ENCODE measurements at regions not wholly inside any gene's neighbourhood (a gene's known extent, or its start where the extent isn't known, plus 50 kb on each side); places are given as distances from the start of the nearest gene placed in this dataset.
"Not testable (repeated sequence)": the region's sequence is repeated elsewhere in the genome, so short reads cannot be mapped to it uniquely, and the experiment has no call there.

DNA sequence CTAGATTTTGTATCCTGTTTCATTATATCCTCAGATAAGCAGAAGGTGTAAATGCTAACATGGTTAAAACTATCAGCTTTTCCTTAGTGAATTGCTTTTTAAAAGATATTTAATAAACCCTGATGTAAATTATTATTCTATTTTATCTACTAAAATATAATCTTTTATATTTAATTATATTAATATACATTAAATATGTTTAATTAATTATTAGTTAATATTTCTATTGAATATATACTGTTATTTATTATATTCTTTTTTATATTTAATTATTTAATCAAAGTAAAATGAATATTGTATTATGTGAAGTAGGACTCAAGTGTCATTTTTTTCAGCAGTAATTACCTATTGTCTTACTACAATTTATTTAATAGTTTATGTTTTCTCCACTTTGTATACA, 179.7 kb upstream of the ADGRL4 start:
- no peak overlapping the region for H3K4me3 ChIP-seq (ENCODE audit: low read length)
- no peak for TF ChIP-seq ZNF274 (IDR thresholded peaks at IDR 0.05; ENCODE audit: low read depth, low read length)

DNA sequence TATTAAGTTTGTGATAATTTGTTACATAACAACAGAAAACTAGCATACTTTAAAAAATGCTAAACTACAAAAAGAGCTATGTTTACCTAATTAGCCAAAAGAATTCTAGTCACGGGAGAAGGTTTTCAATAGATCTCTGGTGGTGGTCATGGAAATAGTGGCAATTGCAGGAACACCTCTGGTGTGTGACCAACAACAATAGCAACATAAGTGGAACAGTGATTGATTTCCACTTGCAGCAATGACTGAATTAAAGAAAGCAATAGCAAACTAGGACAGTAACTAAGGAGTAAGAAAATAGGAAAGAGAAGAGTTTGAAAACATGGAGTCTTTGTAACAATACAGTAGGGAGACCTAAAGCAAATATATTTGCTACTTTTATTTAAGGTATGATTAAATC, 171.3 kb upstream of the ADGRL4 start:
- no peak for TF ChIP-seq ZNF274 (IDR thresholded peaks at IDR 0.05; ENCODE audit: low read depth, low read length)
- no peak overlapping the region for H3K4me3 ChIP-seq (ENCODE audit: low read length)

DNA sequence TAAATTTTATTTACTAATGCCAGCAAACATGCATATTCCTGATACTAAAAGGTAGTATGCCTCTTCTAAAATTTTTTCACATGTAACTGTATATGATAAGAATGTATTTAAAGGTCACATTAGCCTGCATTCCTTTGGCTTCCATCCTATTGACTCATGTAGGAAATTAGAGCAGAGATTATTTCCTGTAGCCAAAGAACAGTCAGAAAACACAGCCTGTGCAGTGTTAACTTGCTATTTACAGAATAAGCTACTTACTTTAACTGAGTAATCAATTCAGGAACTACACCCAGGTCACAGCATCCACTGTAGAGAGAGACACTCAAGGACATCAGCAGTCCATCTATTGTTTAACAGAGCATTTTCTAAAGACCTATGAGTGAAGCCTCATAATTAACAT, 154.5 kb upstream of the ADGRL4 start:
- TF ChIP-seq ZNF274 (IDR thresholded peaks at IDR 0.05; ENCODE audit: low read depth, low read length): no peak
- no peak overlapping the region for H3K4me3 ChIP-seq (ENCODE audit: low read length)

DNA sequence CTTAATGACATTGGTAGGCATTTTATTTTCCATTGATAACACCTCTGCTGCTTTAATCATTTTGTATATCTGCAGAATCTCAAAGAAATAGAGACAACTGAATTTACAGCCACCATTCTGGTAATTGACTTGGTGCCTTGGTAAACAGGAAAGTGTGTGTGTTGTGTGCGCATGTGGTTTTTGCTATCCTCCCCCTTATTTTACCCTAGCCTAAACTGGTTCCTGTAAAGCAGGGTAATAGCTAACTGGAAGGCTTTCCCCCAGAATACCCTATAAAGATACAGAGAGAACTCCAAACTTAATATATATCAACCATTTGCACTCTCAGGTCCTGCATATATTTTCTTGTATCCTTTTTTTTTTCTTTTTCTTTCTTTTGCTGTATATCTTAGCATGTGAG, 149.5 kb upstream of the ADGRL4 start:
- H3K4me3 ChIP-seq (ENCODE audit: low read length): no peak overlapping the region
- no peak for TF ChIP-seq ZNF274 (IDR thresholded peaks at IDR 0.05; ENCODE audit: low read depth, low read length)

DNA sequence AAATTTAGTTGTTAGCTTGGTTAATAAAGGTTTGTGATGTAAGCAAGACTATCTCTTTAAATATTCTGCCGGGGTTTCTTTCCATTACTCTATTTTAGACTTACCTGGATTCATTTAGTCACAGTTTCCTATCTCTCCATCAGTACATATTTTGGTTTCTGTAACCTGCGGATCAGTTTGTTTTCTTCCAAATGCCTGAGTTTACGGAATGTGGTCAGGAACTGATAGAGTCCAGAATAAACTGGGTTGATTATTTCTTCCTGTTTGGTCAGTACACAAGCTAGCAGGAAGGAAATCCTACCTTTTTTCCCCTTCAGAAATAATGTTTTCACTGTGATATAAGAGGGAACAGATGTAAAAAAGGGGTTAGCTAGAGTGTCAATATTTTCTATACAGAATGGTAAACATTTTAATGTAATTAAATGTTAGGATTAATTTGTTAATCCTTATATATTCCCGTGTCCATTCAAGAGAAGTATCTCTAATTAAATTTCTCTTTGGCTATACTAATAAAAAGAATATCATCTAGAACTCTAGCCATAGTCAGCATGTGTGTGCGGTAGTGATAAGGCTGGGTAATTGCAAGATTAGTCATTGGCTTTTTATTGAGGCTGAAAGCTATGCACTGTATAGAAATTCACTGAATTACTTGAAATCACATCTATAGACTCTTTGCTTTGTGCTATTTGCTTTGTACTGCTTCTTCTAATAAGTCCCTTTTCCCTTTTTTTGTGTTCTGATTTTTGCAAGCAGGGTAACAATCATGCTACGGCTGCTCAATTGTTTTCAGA, 144.7 kb upstream of the ADGRL4 start:
- no peak for TF ChIP-seq ZNF274 (IDR thresholded peaks at IDR 0.05; ENCODE audit: low read depth, low read length)
- H3K4me3 ChIP-seq (ENCODE audit: low read length): no peak overlapping the region

DNA sequence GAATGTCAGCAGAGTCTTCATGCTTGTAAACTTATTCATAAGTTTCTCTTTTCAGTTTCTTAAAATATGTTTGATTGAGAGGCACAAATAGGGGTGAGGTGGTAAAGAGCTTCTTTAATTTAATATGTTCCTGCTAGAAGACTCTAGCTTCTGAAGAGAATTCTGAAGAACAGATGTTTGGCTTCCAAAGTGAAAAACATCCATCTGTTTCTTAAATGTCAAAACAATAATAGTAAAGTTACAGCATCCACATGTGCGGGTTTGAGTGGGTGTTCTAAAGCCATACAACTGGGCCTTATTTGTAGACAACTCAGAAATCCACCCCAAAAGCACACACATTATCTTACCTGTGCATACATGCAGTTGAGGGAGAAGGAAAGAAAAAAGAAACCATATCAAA, 144.0 kb upstream of the ADGRL4 start:
- TF ChIP-seq ZNF274 (IDR thresholded peaks at IDR 0.05; ENCODE audit: low read depth, low read length): no peak
- no peak overlapping the region for H3K4me3 ChIP-seq (ENCODE audit: low read length)

DNA sequence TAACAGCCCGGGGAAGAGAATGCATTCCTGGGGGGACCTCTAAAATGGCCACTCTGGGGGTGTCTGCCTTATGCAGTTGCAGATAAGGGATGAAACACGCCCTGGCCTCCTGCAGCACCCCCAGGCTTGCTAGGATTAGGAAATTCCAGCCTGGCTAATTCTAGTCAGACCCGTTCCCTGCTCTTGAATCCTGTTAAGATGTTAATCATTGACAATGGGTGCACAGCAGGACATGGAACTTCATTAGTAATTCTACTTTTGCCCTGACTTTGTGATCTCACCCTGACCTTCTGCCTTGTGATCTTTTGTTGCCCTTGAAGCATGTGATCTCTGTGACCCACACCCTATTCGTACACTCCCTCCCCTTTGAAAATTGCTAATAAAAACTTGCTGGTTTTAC, 131.7 kb upstream of the ADGRL4 start:
- not testable (repeated sequence) for H3K4me3 ChIP-seq (ENCODE audit: low read length)

DNA sequence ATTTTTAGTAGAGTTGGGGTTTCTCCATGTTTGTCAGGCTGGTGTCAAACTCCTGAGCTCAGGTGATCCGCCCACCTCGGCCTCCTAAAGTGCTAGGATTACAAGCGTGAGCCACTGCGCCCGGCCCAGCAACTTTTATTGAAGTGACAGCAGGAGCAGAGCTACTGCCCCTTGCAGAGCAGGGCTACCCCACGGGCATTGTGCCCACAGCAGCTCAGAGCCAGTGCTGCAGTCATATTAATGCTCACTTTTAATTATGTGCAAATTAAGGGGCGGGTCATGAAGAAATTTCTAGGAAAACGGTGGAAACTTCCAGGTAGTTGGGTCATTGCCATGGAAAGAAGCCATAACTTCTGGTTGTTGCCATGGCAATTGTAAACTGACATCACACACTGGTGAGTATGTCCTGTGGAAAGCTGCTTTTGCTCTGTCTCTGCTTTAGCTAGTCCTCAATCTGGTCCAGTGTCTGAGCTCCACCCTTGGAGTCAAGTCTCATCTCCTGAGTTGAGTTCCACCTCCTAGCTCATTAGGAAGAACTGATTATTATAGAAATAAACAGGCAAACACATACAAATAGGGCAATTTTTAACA, 127.3 kb upstream of the ADGRL4 start:
- no peak overlapping the region for H3K4me3 ChIP-seq (ENCODE audit: low read length)
- TF ChIP-seq ZNF274 (IDR thresholded peaks at IDR 0.05; ENCODE audit: low read depth, low read length): no peak

DNA sequence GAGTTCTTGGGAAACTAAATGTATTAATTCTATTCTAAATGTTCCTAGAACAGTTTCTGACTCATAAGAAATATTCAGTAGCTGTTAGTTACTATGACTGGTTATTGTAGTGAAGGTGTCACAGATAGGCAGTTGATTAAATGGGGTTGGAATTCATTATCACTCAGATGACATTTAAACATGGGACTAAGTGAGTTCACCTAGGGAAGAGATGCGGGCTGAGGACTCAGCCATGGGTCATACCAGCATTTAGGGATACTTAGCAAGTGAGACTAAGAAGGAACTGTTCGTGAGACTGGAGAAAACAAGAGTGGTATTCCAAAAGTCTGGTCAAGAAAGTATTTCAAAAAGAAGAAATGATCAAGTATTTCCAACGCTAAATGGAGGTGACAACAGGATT, 125.1 kb upstream of the ADGRL4 start:
- TF ChIP-seq ZNF274 (IDR thresholded peaks at IDR 0.05; ENCODE audit: low read depth, low read length): no peak
- no peak overlapping the region for H3K4me3 ChIP-seq (ENCODE audit: low read length)

DNA sequence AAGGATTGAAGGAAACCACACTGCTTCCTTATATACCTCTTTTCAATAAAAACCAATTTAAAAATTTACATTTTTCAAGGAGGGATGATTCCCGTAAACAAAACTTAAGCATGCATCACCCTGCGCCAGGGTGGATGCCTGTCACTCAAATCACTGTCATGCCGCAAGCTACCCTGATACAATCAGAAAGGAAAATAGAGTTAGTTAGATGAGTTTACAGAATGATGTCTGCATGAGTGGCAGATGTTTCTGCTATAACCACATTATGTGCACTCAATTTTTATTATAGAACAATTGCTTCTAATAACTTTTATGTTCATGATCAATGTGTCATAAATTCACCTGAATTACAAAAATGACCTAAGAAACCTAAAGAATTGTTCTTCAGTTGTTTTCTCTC, 123.4 kb upstream of the ADGRL4 start:
- TF ChIP-seq ZNF274 (IDR thresholded peaks at IDR 0.05; ENCODE audit: low read depth, low read length): no peak

DNA sequence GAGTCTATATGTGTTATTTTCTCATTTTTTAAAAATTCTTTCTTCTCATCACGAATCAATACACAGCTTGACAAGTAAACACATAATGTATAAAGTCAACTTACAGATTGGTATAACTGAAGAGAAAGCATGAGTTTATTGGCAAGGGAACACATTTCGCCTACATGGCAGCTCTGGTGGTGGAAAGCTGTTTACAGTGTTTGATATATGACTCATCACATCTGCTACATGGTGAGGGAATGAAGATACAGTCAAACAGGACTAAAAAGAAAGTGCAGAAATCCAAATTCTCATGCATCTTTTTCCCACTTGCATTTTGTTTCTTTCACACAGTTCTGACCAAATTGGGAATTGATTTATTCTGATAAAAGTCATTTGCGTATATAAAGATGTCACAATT, 122.2 kb upstream of the ADGRL4 start:
- no peak overlapping the region for H3K4me3 ChIP-seq (ENCODE audit: low read length)

More for the DNA sequence above, 123.4 kb upstream of the ADGRL4 start:
- no peak overlapping the region for H3K4me3 ChIP-seq (ENCODE audit: low read length)

DNA sequence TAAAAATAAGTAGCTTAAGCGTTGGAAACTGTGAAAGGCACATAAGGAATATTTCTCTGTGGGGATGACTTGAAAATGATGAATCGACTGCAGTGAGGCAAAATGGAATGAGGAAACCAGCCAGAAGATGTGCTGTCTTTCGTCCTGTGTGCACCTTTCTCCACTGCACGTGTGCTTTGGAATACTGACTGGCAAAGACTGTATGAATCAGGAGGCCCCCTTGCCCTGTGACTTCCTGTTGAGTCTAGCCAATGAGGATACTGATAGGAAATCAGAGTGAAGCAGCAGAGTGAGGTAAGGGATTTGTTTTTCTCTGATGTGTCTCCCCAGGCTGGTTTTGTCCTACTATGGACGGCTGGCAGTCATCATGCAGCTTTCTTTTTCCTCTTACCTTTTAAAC, 118.2 kb upstream of the ADGRL4 start:
- no peak overlapping the region for H3K4me3 ChIP-seq (ENCODE audit: low read length)
- TF ChIP-seq ZNF274 (IDR thresholded peaks at IDR 0.05; ENCODE audit: low read depth, low read length): no peak

More for the DNA sequence above, 122.2 kb upstream of the ADGRL4 start:
- TF ChIP-seq ZNF274 (IDR thresholded peaks at IDR 0.05; ENCODE audit: low read depth, low read length): no peak

DNA sequence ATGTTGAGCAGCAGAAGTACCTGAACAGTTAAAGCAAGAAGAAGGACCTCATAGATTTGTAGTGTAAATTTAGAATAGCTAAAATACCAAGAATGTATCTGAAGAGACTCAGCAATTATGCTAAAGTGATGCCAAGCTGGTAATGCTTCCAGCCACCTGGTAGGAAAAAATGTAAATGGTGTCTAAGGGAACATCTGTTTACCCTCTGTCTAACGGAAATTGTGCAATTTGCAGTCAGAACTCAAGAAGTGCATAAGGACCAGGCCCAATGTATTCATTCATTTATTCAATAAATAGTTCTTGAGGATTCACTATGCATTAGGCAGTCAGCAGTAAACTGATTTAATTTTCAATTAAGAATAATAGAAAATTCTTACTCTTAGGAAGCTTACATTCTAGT, 116.0 kb upstream of the ADGRL4 start:
- no peak overlapping the region for H3K4me3 ChIP-seq (ENCODE audit: low read length)
- no peak for TF ChIP-seq ZNF274 (IDR thresholded peaks at IDR 0.05; ENCODE audit: low read depth, low read length)

DNA sequence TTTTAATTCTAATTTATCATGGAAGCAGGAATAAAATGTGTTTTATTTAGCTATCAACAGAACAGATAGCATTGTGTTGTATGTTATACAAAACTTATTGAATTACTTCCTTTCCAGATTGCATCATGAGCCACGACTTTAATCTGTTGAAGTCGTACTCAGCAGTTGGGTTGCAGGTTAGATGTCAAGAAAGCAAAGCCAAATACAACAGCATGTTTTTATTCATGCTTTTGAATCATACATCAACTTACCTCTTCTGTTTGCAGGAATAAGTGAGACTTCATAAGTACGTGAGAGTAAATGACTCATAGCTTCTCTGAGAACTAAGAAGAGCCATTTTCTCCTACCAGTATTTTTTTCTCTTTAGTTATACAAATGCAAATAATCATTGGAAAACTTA, 110.8 kb upstream of the ADGRL4 start:
- H3K4me3 ChIP-seq (ENCODE audit: low read length): no peak overlapping the region
- TF ChIP-seq ZNF274 (IDR thresholded peaks at IDR 0.05; ENCODE audit: low read depth, low read length): no peak

DNA sequence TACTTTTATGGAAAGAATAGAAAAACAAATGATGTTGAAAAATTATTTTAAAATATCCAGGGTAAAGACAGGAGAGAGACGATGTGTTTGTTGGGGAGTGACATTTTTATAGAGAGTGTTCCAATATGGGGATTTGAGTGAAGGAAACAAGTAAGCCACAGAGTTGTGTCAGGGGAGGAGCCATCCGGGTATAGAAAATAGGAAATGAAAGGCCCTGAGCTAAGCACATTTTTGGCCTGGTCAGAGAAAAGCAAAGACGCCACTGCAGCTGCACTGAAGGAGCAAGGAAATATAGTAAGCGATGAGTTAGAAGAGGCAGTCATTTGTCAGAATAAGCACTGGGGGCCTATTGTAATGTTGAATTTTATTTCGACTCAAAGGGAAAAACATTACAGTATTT, 107.3 kb upstream of the ADGRL4 start:
- TF ChIP-seq ZNF274 (IDR thresholded peaks at IDR 0.05; ENCODE audit: low read depth, low read length): no peak
- no peak overlapping the region for H3K4me3 ChIP-seq (ENCODE audit: low read length)

DNA sequence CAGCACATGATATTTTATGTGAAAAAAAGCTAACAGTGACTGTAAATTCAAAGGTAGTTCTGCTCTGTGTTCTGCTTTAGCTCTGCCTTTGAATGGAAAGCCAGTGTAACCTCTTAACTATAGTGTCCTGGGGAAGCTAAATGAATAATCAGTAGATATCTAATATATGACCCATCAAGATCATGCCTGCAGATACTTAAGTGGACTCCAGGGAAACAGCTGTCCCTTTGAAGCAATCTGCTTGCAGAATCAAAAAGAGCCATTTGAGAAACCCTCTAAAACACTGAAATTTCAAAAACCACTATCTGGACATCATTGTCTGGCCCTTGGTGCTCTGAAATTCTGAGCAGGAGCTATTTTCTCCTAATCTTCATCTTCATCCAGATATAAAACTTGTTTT, 104.2 kb upstream of the ADGRL4 start:
- no peak for TF ChIP-seq ZNF274 (IDR thresholded peaks at IDR 0.05; ENCODE audit: low read depth, low read length)
- no peak overlapping the region for H3K4me3 ChIP-seq (ENCODE audit: low read length)
